Lower leg skin (tissue), 3 donors: ENCODE measurements at regions not wholly inside any gene's neighbourhood (a gene's known extent, or its start where the extent isn't known, plus 50 kb on each side); places are given as distances from the start of the nearest gene placed in this dataset.

ENCODE experiments used
- POLR2A ChIP-seq, 2 donors: fragments of 450-650 bp; IDR thresholded peaks; one replicate each; pipeline ENCODE4 v1.6.1; 2016 to 2017; ENCODE audit warnings: antibody characterized with exemption in 2 of 2, mild to moderate bottlenecking in 1 of 2, moderate library complexity in 1 of 2
- TF ChIP-seq, protein P1 (sequence below), 3 donors: fragments of 450-650 bp; IDR thresholded peaks; one replicate each; pipeline ENCODE4 v1.5.1; 2016; ENCODE audit warnings: antibody characterized with exemption in 3 of 3, mild to moderate bottlenecking in 3 of 3, moderate library complexity in 2 of 3

DNA sequence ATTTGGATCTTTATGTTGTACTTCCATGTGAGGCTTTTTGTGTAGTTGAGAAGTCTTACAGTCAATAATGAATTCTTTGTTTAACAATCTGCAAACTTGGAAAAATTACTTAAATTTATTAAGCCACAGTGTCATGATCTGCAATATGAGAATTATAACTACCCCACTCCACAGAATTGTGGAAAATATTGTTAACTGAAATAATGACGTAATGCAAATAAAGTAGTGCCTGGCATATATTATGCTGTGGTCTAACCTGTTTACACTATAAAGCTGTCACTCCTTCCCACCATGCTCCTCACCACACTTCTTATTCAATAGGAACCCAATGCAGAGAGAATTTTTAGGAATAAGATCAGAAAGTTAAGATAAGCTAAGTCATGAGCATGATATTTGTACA, 632.1 kb upstream of the GALNTL6 start:
- TF ChIP-seq POLR2A (IDR thresholded peaks at IDR 0.05), result no peak
- TF ChIP-seq, protein P1, sequence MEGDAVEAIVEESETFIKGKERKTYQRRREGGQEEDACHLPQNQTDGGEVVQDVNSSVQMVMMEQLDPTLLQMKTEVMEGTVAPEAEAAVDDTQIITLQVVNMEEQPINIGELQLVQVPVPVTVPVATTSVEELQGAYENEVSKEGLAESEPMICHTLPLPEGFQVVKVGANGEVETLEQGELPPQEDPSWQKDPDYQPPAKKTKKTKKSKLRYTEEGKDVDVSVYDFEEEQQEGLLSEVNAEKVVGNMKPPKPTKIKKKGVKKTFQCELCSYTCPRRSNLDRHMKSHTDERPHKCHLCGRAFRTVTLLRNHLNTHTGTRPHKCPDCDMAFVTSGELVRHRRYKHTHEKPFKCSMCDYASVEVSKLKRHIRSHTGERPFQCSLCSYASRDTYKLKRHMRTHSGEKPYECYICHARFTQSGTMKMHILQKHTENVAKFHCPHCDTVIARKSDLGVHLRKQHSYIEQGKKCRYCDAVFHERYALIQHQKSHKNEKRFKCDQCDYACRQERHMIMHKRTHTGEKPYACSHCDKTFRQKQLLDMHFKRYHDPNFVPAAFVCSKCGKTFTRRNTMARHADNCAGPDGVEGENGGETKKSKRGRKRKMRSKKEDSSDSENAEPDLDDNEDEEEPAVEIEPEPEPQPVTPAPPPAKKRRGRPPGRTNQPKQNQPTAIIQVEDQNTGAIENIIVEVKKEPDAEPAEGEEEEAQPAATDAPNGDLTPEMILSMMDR (IDR thresholded peaks at IDR 0.05), result no peak
